Frontal cortex (tissue), 3 donors: ENCODE measurements at regions not wholly inside any gene's neighbourhood (a gene's known extent, or its start where the extent isn't known, plus 50 kb on each side); places are given as distances from the start of the nearest gene placed in this dataset.

Experiments
- DNase-seq, 2 donors: peaks; one replicate each; pipeline ENCODE4 v3.0.0; 2012; ENCODE audit warnings: low spot score in 2 of 2
- FAIRE-seq: peaks from 2 replicates; lab custom pipeline; 2012; peaks lifted over from hg19 to GRCh38; lab: Jason Lieb, UNC
- donor health status: control.
- donor health status: control.
- donor health status: control.

GRCh38 chr12:107553211-107553765 lies 132.3 kb upstream of the PWP1 start:
- FAIRE-seq, result no peak
- DNase-seq, result no peak

- DNase-seq (no peak), FAIRE-seq (no peak)
Observed at GRCh38 chr12:107554941-107555340, 130.7 kb upstream of the PWP1 start.

GRCh38 chr12:107557026-107557425 lies 128.6 kb upstream of the PWP1 start:
- FAIRE-seq, result no peak
- DNase-seq, result no peak

GRCh38 chr12:107557589-107558100 lies 128.0 kb upstream of the PWP1 start:
- no peak for DNase-seq
- FAIRE-seq, result no peak

- DNase-seq (no peak), FAIRE-seq (no peak)
Observed at GRCh38 chr12:107558141-107558815, 127.3 kb upstream of the PWP1 start.

- FAIRE-seq, result no peak
- DNase-seq, result no peak
Observed at GRCh38 chr12:107558816-107559382, 126.7 kb upstream of the PWP1 start.

GRCh38 chr12:107560165-107560898 lies 125.3 kb upstream of the PWP1 start:
- FAIRE-seq (no peak), DNase-seq (no peak)

- FAIRE-seq, result no peak
- no peak for DNase-seq
Observed at GRCh38 chr12:107560899-107561285, 124.7 kb upstream of the PWP1 start.

- DNase-seq (no peak), FAIRE-seq (no peak)
Observed at GRCh38 chr12:107564946-107565345, 120.7 kb upstream of the PWP1 start.

GRCh38 chr12:107565551-107565950 lies 120.0 kb upstream of the PWP1 start:
- no peak for FAIRE-seq

GRCh38 chr12:107567876-107568619 lies 117.6 kb upstream of the PWP1 start:
- no peak for FAIRE-seq
- no peak for DNase-seq

More at GRCh38 chr12:107565551-107565950, 120.0 kb upstream of the PWP1 start:
- DNase-seq, result no peak

GRCh38 chr12:107568718-107569117 lies 116.9 kb upstream of the PWP1 start:
- no peak for FAIRE-seq
- DNase-seq, result no peak

GRCh38 chr12:107570721-107571120 lies 114.9 kb upstream of the PWP1 start:
- FAIRE-seq (no peak), DNase-seq (no peak)

- no peak for DNase-seq
Observed at GRCh38 chr12:107571492-107571891, 114.1 kb upstream of the PWP1 start.

GRCh38 chr12:107574691-107575090 lies 110.9 kb upstream of the PWP1 start:
- no peak for FAIRE-seq
- no peak for DNase-seq

More at GRCh38 chr12:107571492-107571891, 114.1 kb upstream of the PWP1 start:
- FAIRE-seq, result no peak

- DNase-seq (peak in 1 of 2 donors; percentile 51), FAIRE-seq (no peak)
Observed at GRCh38 chr12:107580750-107581618, 104.6 kb upstream of the PWP1 start.

- DNase-seq, result no peak
- FAIRE-seq, result no peak
Observed at GRCh38 chr12:107581619-107582015, 104.0 kb upstream of the PWP1 start.

GRCh38 chr12:107583551-107583950 lies 102.0 kb upstream of the PWP1 start:
- FAIRE-seq (no peak), DNase-seq (no peak)

- FAIRE-seq, result no peak
- DNase-seq, result no peak
Observed at GRCh38 chr12:107584563-107584962, 101.0 kb upstream of the PWP1 start.
